ENCODE measurements at regions not wholly inside any gene's neighbourhood (a gene's known extent, or its start where the extent isn't known, plus 50 kb on each side); places are given as distances from the start of the nearest gene placed in this dataset.
A peak's percentile ranks its signal among the peaks of the same experiment; 100 is the strongest.

GRCh38 chr10:4656576-4657194, 169.3 kb upstream of the AKR1E2 start:
- peak; percentile 75 for TF ChIP-seq CTCF (IDR thresholded peaks at IDR 0.05; ENCODE audit: control extremely low read depth, extremely low read depth, low read depth, missing control alignments)
- peak; percentile 38 for DNase-seq (ENCODE audit: extremely low spot score)
- CTCF ChIA-PET: interaction anchor here (0.6 to 5.8 kb wide), 23 partner anchors 8 to 1462 kb away, joined by 3 to 33 read pairs (median 4); no protein-coding TSS in a partner anchor
- POLR2A ChIA-PET: no interaction called here

- no peak for DNase-seq (ENCODE audit: extremely low spot score)
- ChIA-PET CTCF (interaction anchor here (0.9 to 1.7 kb wide), 2 partner anchors 16 to 1416 kb away, joined by 3 to 6 read pairs; no protein-coding TSS in a partner anchor), POLR2A (no interaction called here)
- TF ChIP-seq CTCF (IDR thresholded peaks at IDR 0.05; ENCODE audit: control extremely low read depth, extremely low read depth, low read depth, missing control alignments): no peak
Measured at GRCh38 chr10:4655879-4656278, 170.1 kb upstream of the AKR1E2 start.

GRCh38 chr10:4655406-4655805, 170.6 kb upstream of the AKR1E2 start:
- TF ChIP-seq CTCF (IDR thresholded peaks at IDR 0.05; ENCODE audit: control extremely low read depth, extremely low read depth, low read depth, missing control alignments): no peak
- no peak for DNase-seq (ENCODE audit: extremely low spot score)
- POLR2A ChIA-PET: no interaction called here
- CTCF ChIA-PET: interaction anchor here (0.9 to 1.7 kb wide), 2 partner anchors 15 to 1415 kb away, joined by 3 to 6 read pairs; no protein-coding TSS in a partner anchor

DNA sequence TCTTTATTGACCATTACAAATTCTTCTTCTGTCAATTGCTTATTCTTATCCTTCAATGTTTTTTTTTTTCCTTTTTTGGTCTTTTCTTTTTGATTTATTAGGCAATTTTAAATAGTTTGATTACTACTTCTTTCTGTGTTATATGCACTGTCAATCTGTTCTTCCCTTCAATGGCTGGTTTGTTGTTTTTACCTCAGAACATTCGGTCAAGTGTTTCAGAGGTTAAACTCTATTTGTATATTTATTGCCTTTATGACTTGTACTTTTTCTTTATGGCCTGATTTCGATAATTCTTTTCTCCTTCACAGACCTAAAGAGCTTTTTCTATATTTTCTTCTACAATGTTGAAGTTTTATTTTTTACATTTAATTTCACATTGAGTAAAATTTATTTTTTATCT, 171.5 kb upstream of the AKR1E2 start:
- POLR2A ChIA-PET: no interaction called here
- DNase-seq (ENCODE audit: extremely low spot score): no peak
- CTCF ChIA-PET: no interaction called here
- no peak for TF ChIP-seq CTCF (IDR thresholded peaks at IDR 0.05; ENCODE audit: control extremely low read depth, extremely low read depth, low read depth, missing control alignments)

GRCh38 chr10:4653160-4653559, 172.8 kb upstream of the AKR1E2 start:
- CTCF ChIA-PET: interaction anchor here (1.0 kb wide), 1 partner anchor 919 kb away, joined by 3 read pairs; no protein-coding TSS in a partner anchor
- no peak for DNase-seq (ENCODE audit: extremely low spot score)
- POLR2A ChIA-PET: no interaction called here
- TF ChIP-seq CTCF (IDR thresholded peaks at IDR 0.05; ENCODE audit: control extremely low read depth, extremely low read depth, low read depth, missing control alignments): no peak

DNA sequence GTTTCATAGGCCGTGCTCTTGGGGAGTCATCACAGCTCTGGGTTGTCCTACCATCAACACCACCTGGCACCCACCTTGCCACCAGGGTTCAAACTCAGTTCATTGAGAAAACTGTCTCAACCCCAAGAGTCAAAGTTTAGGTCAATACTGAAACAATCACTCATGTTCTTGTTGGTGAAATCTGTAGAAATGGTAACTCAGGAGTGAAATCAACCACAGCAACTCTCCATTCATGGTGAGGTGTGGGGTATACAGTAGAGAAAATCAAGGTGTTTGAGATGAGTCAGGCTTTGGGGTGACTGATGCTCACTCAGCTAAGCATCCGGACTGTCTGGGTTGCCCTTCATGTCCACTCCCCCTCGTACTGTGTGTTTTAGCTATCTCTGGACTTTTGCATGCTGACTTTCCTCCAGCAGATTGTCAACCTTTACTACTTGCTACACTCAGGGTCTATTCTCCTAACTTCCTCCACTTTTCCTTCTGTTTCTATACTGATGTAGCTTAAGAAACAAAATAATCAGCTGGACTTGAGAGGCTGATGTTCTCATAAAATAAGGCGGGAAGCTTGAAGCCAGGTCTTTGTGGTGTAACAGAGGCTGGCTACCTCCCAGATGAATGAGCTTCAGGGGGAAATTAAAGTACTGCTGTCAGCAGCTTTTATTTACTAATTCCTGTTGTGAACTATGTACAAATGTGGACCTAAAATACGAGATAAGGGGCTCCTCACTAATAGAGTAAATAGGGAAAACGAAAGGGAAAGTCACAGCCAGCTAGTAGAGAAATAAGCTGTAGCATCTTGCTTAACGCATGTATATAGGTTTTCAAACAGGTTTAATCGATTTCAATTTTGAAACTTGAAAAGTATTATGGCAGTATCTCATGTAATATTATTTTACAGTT, 173.6 kb upstream of the AKR1E2 start:
- CTCF ChIA-PET: interaction anchor here (1.0 kb wide), 2 partner anchors 918 to 1412 kb away, joined by 3 read pairs; no protein-coding TSS in a partner anchor
- DNase-seq (ENCODE audit: extremely low spot score): no peak
- no peak for TF ChIP-seq CTCF (IDR thresholded peaks at IDR 0.05; ENCODE audit: control extremely low read depth, extremely low read depth, low read depth, missing control alignments)
- POLR2A ChIA-PET: no interaction called here

Measured in GM10248 (cell line).